ENCODE measurements at regions not wholly inside any gene's neighbourhood (a gene's known extent, or its start where the extent isn't known, plus 50 kb on each side); places are given as distances from the start of the nearest gene placed in this dataset.

DNA sequence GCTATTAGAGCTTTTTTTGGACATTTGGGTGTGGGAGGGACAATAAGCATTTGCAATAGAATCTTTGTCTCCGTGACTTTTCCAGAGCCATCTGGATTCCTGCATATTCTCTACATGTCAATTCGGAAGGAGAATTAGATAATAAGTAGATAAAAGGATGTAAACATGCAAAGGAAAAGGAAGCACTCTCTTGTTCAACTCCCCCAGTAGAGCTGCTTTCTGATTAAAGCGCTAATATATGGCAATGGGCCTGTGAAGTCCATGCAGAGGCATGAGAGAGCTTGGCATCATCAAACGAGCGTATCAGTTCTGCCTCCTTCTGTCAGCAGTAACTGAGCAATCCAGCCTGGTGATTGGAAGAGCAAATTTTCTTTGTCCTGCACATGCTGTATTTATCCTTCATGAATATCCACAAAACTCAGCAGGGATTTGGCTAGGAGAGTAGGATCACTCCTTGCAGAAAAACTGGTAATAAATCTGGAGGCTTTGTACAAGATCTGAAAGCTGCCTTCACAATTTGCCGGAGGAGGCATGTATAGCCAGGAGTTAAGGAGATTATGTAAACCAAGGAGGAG, 1752.9 kb downstream of the MAT2B start:
- TF ChIP-seq POLR2A (IDR thresholded peaks at IDR 0.05; ENCODE audit: low read length): no peak
- no peak for TF ChIP-seq GATA1 (IDR thresholded peaks at IDR 0.05; ENCODE audit: low read depth, low read length)
